HG03196 (cell line): ENCODE measurements at regions not wholly inside any gene's neighbourhood (a gene's known extent, or its start where the extent isn't known, plus 50 kb on each side); places are given as distances from the start of the nearest gene placed in this dataset.

Experiments used
- ATAC-seq: cut with Tn5 transposase; IDR thresholded peaks from one replicate; pipeline ENCODE4 v1.9.1; 2021; ENCODE audit not compliant: unreplicated experiment

DNA sequence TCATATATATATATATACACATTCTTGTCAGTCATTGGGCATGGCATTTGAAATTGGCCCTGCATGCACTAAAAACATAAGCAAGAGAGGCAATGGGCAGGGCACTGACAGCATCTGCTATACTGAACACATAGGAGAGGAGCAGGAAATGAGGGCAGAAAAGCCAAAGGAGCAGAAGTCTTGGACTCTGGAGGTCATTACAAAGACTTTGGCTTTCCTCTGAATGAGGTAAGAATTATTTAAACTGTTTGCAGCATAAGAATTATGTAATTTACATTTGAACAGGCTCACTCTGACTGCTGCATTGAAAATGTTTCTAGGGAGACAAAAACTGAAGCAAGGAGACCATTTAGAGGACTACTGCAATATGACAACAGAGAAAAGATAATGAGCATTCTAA, 396.5 kb downstream of the PRDM5 start:
- no peak for ATAC-seq

DNA sequence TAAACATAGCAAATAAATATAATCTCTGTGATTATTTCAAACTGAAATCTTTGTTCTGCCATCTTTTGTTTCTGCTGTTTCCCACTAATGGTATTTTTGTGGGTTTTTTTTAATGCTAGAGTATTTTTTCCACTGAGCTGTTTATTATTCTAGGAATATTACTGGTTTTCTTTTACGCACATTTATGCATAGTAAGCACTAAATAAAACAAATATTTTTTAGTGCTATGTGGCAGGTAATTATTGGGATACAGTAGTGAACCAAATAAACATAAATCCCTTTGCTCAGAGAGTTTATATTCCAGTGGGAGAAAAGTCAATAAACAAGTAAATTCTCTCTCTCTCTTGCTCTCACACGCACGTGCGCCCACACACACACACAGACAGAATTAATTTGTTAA, 397.4 kb downstream of the PRDM5 start:
- ATAC-seq = no peak

DNA sequence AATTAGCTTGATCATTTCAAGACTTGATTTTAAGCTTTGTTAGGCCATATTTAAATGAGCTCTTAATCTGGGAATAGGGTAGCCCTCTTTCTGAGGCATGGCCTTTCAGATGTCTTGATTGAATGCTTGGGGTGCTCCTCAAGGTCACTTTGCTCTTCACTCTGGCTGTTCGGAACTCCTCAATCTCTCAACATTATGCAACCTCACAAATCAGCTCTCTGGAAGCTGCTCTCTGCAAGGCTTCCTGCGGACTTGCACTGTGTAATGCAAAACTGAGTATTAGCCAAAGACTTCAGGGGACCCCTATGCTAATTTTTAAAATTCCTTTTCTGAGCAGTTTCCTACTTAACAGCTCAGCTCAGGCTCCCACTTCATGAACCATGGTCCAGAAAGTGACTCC, 398.3 kb downstream of the PRDM5 start:
- no peak for ATAC-seq

DNA sequence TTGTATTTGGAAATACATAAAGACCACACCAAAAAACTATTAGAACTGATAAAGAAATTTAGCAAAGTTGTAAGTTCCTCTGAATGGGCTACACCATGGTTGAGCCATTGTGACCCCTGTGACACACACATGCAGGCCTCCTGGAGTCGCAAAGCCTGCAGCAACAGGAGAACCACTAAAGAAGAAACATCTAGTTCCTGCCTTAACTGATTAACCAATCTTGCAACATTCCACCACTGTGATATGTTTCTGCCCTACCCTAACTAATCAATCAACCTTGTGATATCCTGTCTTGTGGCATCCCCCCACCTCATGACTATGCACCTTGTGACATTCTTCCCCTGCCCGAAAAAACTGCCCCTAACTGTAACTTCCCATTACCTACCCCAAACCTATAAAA, 401.8 kb downstream of the PRDM5 start:
- ATAC-seq = no peak

DNA sequence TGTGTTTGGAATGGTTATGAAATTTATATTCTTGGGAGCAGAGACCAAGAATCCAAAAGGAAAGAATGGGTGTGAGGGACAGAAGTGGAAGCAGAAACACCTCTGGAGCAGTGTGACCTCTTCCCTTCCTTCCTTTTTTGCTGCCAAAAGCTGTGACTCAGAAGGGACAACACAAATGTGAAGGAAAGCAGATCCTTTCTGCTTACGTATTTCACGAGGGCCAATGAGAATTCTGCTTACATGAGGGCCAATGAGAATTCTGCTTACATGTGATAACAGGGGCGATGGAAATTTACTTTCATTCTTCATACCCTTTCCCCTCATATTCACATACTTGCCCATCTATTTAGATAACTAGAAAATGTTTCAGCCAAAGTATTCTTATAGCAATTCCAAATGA, 404.6 kb downstream of the PRDM5 start:
- ATAC-seq = no peak

DNA sequence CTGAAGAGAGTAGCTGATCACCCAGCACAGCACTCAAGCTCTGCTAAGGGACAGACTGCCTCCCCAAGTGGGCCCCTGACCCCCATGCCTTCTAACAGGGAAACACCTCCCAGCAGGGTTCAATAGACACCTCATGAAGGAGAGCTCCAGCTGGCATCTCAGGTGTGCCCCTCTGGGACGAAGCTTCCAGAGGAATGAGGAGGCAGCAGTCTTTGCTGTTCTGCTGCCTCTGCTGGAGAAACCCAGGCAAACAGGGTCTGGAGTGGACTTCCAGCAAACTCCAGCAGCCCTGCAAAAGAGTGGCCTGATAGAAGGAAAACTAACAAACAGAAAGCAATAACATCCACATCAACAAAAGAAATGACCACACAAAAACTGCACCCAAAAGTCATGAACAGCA, 412.8 kb downstream of the PRDM5 start:
- no peak for ATAC-seq

DNA sequence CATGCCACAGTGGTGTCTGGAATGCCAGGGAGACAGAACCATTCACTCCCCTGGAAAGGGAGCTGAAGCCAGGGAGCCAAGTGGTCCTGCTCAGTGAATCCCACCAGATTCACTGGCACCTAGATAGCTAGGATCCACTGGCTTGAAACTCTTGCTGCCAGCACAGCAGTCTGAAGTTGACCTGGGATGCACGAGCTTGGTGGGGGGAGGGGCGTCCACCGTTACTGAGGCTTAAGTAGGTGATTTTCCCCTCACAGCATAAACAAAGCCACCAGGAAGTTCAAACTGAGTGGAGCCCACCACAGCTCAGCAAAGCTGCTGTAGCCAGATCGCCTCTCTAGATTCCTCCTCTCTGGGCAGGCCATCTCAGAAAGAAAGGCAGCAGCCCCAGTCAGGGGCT, 413.3 kb downstream of the PRDM5 start:
- no peak for ATAC-seq

DNA sequence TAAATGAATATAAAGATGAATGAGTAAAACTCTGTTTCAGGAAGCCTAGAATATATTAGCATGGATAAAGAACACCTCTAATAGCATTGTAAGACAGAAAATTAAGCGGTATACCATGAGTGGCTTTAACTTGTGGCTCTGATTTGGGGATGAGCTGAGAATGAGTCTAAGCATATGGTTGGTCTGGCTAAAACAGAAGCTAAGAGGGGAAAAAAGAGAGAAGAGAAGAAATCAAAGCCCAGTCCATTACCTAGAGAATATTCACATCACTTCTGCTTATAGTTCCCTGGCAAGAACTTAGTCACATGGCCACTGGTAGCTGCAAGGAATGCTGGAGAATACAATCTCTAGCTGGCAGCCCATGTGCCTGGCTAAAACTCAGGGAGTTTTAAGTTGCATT, 414.5 kb downstream of the PRDM5 start:
- no peak for ATAC-seq

DNA sequence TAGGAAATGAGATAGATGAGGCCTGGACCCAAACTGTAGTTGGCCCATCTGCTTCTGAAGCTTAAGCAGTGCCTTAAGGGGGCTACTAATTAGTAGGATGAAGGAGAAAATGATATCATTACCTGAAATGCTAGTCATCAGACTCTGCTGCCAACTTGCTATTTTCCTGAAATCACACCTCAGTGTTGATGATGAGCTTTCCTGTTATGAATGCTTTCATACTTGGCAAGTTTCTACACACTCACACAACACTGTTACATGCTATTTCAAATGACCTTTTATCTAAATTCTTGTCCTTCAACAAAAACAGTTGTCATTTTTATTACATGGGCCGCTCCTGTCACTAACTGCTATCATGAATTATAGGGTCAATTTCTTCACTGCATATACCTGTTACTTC, 416.0 kb downstream of the PRDM5 start:
- no peak for ATAC-seq

DNA sequence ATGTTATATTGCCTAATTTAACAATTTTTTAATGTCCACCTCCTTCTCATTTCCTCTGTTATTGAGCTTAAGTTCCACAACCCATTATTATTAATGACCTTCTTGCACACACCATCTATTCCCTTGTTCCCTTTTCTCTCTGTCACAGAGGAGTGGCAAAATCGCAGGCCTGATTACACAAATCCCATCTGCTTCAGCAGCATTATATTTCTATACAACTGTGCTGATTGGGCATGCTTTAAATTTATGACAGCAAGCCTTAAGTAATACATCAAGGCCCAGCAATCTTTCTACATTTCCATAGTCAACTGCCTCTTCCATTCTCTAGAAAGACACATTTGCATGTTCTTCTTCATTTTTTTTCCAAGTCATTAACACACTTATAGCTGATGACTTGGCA, 423.8 kb downstream of the PRDM5 start:
- no peak for ATAC-seq

DNA sequence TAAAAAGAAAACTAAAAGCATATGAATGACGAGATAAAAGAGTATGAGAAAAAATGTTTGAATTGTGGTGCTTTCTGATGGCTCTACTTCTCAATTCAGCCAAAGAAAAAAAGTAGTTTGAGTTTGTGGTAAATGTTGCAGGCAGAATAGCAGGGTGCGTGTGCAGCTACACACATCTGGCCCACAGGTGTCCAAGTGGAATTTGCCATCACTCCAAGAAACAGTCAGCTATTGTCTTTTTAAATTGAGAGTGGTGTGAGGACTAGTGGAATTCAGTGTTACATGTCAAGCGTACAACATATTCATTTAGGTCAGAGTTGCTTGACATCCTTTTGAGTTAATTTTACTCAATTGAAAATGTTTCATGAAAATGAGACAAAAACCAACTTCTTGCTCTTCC, 424.8 kb upstream of the MAD2L1 start:
- no peak for ATAC-seq

DNA sequence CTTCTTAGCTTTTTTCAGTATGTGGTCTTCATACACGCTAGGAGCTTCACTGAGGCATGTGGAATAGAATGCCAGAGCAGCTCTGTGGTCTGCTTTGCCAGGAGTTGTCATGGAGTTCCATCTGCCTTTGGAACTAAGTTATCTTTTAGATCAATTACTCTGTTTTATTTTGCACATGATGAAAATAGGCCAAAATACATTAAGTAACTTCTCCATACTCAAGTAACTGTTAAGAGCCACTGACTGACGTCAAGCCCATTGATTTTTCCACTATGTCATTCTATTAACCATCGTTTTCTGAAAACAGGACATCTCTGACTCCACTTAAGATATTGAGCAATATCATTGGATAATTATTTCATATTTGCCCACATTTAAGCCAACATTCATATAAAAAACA, 415.1 kb upstream of the MAD2L1 start:
- no peak for ATAC-seq

DNA sequence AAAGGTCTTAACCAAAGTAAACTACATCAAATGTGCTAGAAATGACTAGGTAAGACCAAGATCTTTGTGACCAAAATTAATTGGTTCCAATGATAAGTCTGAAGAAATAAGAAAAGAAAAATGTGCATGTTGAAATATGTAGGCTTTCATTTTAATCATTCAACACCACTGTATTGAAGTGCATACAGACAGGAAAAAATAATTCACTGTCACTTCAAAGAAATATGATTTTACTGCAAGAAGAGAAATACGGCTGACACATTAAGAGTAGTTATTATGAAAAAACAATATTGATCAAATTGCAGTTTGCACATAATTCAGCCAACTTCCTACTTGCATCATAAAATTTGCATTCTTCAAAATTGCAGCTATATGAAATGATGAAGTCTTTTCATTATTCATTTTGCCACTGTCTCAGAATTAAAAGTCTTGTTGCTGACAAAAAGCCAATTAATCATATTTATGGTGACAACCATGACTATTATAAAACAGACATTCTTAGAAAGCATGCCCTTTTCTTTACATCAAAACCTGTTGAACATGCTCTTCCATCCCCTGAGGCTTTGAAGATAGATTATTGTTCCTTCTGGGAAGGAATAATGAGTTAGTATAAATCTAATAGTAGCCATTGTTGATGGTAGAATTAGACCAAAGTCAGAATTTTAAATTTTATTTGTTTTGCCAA, 405.9 kb upstream of the MAD2L1 start:
- no peak for ATAC-seq

DNA sequence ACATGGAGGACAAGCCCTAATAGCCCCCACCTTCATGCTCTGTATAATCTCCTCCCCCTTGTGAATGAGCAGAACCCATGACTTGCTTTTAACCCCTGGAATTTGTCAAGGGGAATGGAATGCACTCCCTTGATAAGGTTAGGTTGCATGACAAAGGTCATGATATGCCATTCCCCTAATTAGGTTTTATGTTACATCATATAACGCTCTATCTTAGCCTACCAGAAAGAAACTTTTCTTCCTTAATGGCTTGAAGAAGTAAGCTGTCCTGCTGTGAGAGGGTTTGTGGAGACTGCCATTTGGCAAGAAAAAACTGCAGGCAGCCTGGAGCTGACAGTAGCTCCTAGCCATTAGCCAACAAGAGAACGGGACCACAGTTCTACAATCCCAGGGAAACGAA, 399.8 kb upstream of the MAD2L1 start:
- no peak for ATAC-seq

DNA sequence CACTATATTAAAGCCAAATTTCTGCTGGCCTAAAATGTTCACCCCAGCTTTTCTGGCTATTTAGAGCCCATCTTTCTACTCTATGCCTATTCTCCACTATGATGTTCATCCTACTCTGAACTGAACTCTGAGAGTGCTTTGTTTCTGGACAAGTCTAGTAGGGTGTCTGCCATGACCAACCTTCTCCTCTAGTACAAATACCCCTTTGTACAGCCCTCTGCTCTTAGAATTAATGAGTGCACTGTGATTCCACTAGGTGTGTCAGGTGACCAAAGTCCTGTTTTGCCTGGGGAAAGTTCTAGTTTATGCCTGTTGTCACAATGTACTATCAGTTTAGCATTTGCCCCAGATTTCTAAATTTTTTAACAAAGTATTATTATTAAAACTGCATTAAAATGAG, 388.1 kb upstream of the MAD2L1 start:
- ATAC-seq = no peak

DNA sequence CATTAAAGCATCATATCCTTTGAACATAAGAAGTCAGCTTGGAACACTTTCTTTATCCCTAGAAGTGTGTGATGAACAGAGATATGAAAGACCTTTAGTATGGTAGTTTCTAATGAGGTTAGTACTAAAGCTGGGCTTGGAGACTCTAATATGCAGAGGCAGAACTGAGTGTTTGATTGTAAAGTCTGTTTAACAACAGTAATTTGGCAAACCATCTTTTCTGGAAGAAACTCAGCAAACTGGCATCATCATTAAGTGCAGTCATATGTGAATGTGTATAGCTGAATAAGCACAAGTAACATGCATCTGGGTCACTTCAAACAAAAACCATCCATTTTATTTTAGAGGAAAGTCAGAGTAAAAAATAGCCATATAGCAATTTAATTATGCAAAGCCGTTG, 385.9 kb upstream of the MAD2L1 start:
- ATAC-seq = no peak

DNA sequence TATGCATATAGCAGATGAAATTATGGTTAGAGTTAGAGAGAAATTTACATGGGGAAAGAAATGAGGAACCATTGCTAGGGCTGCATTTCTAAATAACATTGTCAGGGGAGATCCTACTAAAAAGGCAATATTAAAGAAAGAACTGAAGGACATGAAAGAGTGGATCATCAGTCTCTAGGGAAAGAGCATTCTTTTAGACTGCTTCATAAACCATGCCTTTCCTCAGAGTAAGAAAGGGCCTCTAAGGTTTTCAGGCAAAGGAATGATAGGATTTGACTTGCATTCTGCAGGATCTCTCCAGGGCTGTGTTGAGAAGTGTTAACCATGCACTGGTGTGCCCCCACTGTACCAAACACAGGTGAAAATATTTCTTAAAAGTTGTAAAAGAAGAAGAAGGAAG, 385.4 kb upstream of the MAD2L1 start:
- no peak for ATAC-seq

DNA sequence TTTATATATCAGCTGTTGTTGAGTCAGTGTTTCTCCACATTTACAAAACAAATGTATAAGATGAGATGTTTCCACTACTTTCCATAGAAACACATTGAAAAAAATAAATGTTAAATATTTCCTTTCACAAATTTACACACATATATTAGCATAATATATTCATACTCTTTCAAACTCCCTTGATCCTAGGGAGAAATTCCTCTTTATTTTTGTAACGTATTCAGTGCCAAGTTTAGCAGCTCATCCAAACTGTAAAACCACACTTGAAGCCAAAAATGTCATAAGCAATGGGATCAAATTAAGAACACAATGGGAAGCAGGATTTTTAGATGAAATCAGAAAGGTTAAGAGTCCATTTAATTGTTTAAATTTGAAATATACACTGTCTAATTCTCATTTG, 381.1 kb upstream of the MAD2L1 start:
- no peak for ATAC-seq

DNA sequence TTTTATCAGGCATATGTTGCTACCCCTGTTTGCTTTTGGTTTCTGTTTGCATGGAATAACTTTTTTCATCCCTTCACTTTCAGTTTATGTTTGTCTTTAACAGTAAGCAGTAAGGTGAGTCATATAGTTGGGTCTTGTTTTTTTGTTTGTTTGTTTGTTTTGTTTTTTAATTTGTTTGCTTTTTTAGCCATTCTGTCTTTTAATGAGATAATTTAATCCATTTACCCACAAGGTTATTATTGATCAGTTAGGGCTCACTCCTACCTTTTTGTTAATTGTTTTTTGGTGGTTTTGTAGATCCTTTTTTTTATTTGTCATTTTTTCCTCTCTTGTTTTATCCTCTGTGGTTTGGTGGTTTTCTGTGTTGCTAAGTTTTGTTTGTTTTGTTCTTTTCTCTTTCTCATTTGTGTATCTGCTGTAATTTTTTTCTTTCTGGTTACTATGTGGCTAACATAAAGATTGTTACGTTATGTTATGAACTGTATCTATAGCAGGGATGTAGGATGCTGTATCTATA, 379.5 kb upstream of the MAD2L1 start:
- ATAC-seq = peak; percentile 96

DNA sequence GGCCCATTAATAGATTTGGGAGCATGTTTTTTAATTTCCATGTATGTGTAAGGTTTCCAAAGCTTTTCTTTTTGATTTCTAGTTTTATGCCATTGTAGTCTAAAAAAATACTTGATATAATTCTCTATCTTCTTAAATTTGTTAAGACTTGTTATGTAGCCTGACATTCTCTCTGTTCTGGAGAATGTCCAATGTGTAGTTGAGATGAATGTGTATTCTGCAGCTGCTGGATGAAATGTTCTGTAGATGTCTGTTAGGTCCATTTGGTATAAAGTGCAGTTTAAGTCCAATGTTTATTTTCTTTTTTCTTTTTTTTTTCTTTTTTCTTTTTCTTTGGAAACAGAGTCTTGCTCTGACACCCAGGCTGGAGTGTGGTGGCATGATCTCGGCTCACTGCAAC, 378.5 kb upstream of the MAD2L1 start:
- no peak for ATAC-seq

DNA sequence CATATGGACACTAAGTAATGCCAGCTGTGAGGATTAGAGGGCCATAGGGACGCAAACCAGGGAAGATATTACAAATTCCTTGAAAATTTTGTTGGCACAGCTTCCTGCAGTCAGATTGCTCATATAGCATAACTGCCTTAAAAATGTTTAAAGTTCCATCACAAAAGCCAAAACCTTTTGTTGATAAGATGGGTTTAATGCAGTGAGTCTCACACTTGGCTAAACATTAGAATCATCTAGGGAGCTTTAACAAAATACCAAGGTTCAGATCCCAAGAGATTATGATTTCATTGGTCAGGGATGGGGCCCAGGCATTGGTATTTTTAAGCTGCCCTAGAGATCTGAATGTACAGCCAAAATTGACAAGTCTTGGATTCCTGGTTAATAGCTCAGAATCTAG, 376.5 kb upstream of the MAD2L1 start:
- ATAC-seq = no peak

DNA sequence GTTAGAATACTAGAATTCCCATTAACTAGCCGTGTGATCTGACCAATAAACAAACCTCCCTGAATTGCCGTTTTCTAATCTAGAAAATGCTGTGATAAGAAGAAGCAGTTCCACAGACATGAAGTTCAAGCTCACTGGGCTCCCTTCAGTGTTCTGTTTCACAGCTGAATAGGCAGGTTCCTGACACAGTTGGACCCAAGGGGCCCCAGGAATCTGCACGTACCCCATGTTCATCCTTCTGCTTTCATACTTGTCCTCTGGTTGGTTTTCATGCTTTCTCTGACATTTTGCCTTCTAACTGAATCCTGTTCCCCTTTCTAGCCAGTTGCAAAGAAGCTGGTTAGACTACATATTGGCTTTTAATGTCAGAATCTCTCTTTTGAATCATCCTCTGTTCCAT, 374.1 kb upstream of the MAD2L1 start:
- no peak for ATAC-seq

DNA sequence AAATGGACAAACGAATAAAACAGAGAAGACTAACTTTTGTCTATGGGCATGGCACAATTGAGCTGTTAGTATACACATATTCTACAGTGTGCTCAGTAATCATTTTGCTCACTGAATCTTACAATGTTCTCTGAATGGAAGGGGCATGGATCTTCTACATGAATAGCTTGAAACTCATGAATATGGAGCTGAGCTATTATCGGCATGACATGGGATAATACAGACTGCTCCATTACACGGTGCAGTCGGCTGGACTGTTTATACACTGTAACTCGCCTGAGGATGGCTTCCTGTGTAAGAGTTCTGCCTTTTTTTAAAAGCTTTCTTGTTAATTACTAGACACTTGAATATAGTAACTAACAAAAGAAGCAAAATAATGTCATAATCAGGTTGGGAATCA, 368.5 kb upstream of the MAD2L1 start:
- no peak for ATAC-seq
